Uterus (tissue), 2 donors: ENCODE measurements at regions not wholly inside any gene's neighbourhood (a gene's known extent, or its start where the extent isn't known, plus 50 kb on each side); places are given as distances from the start of the nearest gene placed in this dataset.

Experiments
- POLR2A ChIP-seq, 2 donors: fragments of 450-650 bp; IDR thresholded peaks; one replicate each; pipeline ENCODE4 v1.6.1; 2016; ENCODE audit warnings: antibody characterized with exemption in 2 of 2, mild to moderate bottlenecking in 1 of 2, moderate library complexity in 1 of 2
- TF ChIP-seq, protein P1 (sequence below), 4 experiments: fragments of 200-600 bp in 2 of 4; fragments of 450-650 bp in 2 of 4; sonication (generic) in 2 of 4; IDR thresholded peaks; one replicate each; pipeline ENCODE4 v1.5.1; 2016 to 2019; ENCODE audit warnings: antibody characterized with exemption in 4 of 4, mild to moderate bottlenecking in 2 of 4, moderate library complexity in 1 of 4

DNA sequence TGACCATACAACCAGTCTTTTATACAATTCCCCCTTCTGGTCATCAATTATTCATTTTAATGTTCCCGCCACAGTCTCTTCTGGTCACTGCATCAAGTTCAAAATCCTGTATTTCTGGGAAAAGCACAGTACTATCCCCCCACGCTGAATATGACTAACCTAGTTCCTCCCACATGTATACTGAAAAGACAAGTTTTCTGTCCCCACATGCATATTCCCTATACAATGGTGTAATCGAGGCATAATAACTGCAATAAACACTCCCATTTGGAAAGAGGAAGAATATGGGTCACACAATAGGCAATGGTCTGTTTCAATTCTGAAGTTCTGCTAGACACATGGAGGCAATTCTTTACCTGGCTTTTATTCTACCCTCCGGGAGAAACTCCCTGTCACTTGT is 344.9 kb downstream of the EFNA5 start:
- TF ChIP-seq, protein P1, sequence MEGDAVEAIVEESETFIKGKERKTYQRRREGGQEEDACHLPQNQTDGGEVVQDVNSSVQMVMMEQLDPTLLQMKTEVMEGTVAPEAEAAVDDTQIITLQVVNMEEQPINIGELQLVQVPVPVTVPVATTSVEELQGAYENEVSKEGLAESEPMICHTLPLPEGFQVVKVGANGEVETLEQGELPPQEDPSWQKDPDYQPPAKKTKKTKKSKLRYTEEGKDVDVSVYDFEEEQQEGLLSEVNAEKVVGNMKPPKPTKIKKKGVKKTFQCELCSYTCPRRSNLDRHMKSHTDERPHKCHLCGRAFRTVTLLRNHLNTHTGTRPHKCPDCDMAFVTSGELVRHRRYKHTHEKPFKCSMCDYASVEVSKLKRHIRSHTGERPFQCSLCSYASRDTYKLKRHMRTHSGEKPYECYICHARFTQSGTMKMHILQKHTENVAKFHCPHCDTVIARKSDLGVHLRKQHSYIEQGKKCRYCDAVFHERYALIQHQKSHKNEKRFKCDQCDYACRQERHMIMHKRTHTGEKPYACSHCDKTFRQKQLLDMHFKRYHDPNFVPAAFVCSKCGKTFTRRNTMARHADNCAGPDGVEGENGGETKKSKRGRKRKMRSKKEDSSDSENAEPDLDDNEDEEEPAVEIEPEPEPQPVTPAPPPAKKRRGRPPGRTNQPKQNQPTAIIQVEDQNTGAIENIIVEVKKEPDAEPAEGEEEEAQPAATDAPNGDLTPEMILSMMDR (IDR thresholded peaks at IDR 0.05): no peak
- no peak for TF ChIP-seq POLR2A (IDR thresholded peaks at IDR 0.05)
